ENCODE measurements at regions not wholly inside any gene's neighbourhood (a gene's known extent, or its start where the extent isn't known, plus 50 kb on each side); places are given as distances from the start of the nearest gene placed in this dataset.

DNA sequence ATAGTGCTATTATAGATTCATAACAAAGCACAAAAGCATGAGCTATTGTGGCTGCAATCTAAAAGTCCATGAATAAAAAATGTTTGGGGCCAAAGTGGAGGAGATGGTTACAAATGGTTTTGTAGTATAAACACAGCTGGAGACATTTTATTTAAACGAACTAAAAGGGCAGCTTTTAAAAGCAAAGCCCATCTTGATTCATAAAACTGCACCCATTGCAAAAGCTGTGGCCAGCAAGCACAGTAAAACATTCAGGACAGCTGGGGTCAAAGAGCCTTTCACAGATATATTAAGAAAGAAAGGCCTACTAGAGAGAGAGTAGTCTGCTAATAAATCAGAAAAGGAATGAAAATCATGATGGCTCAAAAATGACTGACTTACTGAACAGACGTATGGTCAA lies 520.8 kb downstream of the NUF2 start:
- TF ChIP-seq, protein P1, sequence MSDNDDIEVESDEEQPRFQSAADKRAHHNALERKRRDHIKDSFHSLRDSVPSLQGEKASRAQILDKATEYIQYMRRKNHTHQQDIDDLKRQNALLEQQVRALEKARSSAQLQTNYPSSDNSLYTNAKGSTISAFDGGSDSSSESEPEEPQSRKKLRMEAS (IDR thresholded peaks at IDR 0.05; ENCODE audit: low read depth): no peak
- no peak for TF ChIP-seq MEF2A (IDR thresholded peaks at IDR 0.05; ENCODE audit: borderline replicate concordance, low read depth)
- TF ChIP-seq, protein P2, sequence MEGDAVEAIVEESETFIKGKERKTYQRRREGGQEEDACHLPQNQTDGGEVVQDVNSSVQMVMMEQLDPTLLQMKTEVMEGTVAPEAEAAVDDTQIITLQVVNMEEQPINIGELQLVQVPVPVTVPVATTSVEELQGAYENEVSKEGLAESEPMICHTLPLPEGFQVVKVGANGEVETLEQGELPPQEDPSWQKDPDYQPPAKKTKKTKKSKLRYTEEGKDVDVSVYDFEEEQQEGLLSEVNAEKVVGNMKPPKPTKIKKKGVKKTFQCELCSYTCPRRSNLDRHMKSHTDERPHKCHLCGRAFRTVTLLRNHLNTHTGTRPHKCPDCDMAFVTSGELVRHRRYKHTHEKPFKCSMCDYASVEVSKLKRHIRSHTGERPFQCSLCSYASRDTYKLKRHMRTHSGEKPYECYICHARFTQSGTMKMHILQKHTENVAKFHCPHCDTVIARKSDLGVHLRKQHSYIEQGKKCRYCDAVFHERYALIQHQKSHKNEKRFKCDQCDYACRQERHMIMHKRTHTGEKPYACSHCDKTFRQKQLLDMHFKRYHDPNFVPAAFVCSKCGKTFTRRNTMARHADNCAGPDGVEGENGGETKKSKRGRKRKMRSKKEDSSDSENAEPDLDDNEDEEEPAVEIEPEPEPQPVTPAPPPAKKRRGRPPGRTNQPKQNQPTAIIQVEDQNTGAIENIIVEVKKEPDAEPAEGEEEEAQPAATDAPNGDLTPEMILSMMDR (IDR thresholded peaks at IDR 0.05): no peak
- TF ChIP-seq RCOR1 (IDR thresholded peaks at IDR 0.05; ENCODE audit: low read length): no peak

All from SK-N-SH (cell line).